GM20431 (cell line): ENCODE measurements at regions not wholly inside any gene's neighbourhood (a gene's known extent, or its start where the extent isn't known, plus 50 kb on each side); places are given as distances from the start of the nearest gene placed in this dataset.
"Not testable (repeated sequence)": the region's sequence is repeated elsewhere in the genome, so short reads cannot be mapped to it uniquely, and the experiment has no call there.

ENCODE experiments used
- in situ Hi-C: fragments of 300-500 bp; cut with MseI, MboI; formaldehyde crosslinking; loops from one replicate; pipeline ENCODE4 v1.15.0; 2020; ENCODE audit warnings: low sequenced_read_pairs; ENCODE audit not compliant: unreplicated experiment

GRCh38 chr15:95196176-95196915, 965.0 kb downstream of the MCTP2 start:
- in situ Hi-C loops, result no loop called here

GRCh38 chr15:95202569-95203349, 971.4 kb downstream of the MCTP2 start:
- in situ Hi-C loops, result no loop called here

GRCh38 chr15:95205077-95205476, 973.7 kb downstream of the MCTP2 start:
- in situ Hi-C loops, result no loop called here

GRCh38 chr15:95205830-95206229, 974.5 kb downstream of the MCTP2 start:
- in situ Hi-C loops, result not testable (repeated sequence)

- in situ Hi-C loops, result no loop called here
Observed at GRCh38 chr15:95208071-95208470, 976.7 kb downstream of the MCTP2 start.

- in situ Hi-C loops, result no loop called here
Observed at GRCh38 chr15:95208988-95209387, 977.6 kb downstream of the MCTP2 start.

GRCh38 chr15:95210436-95210981, 979.1 kb downstream of the MCTP2 start:
- in situ Hi-C loops, result no loop called here

GRCh38 chr15:95215017-95215416, 983.7 kb downstream of the MCTP2 start:
- in situ Hi-C loops, result no loop called here

GRCh38 chr15:95226835-95227234, 995.5 kb downstream of the MCTP2 start:
- in situ Hi-C loops, result no loop called here

GRCh38 chr15:95227235-95227634, 995.9 kb downstream of the MCTP2 start:
- in situ Hi-C loops, result no loop called here

GRCh38 chr15:95228856-95229555, 997.6 kb downstream of the MCTP2 start:
- in situ Hi-C loops, result no loop called here

GRCh38 chr15:95235033-95235432, 1003.7 kb downstream of the MCTP2 start:
- in situ Hi-C loops, result no loop called here

- in situ Hi-C loops, result no loop called here
Observed at GRCh38 chr15:95247071-95247984, 1016.0 kb downstream of the MCTP2 start.

GRCh38 chr15:95249524-95249923, 1018.2 kb downstream of the MCTP2 start:
- in situ Hi-C loops, result no loop called here

GRCh38 chr15:95252404-95252803, 1021.0 kb downstream of the MCTP2 start:
- in situ Hi-C loops, result loop anchor here (25.0 kb wide), 2 partner anchors 1110 to 1985 kb away; no protein-coding TSS in a partner anchor

GRCh38 chr15:95254263-95254662, 1022.9 kb downstream of the MCTP2 start:
- in situ Hi-C loops, result loop anchor here (25.0 kb wide), 2 partner anchors 1108 to 1983 kb away; no protein-coding TSS in a partner anchor

- in situ Hi-C loops, result loop anchor here (25.0 kb wide), 2 partner anchors 1103 to 1978 kb away; no protein-coding TSS in a partner anchor
Observed at GRCh38 chr15:95259513-95259912, 1028.2 kb downstream of the MCTP2 start.

- in situ Hi-C loops, result loop anchor here (25.0 kb wide), 2 partner anchors 1102 to 1977 kb away; no protein-coding TSS in a partner anchor
Observed at GRCh38 chr15:95259965-95260364, 1028.6 kb downstream of the MCTP2 start.

GRCh38 chr15:95260856-95261255, 1029.5 kb downstream of the MCTP2 start:
- in situ Hi-C loops, result loop anchor here (25.0 kb wide), 2 partner anchors 1101 to 1976 kb away; no protein-coding TSS in a partner anchor
